ENCODE measurements at regions not wholly inside any gene's neighbourhood (a gene's known extent, or its start where the extent isn't known, plus 50 kb on each side); places are given as distances from the start of the nearest gene placed in this dataset.
A peak's percentile ranks its signal among the peaks of the same experiment; 100 is the strongest.

- H3K9ac ChIP-seq (ENCODE audit: low read depth, low read length): no peak overlapping the region
- no peaks in the 10 kb centered on the region for H3K79me2 ChIP-seq (ENCODE audit: insufficient read depth, low read length)
- H3K4me3 ChIP-seq (ENCODE audit: low read depth in 1 of 2, low read length in 2 of 2): no peak overlapping the region
- H3K4me1 ChIP-seq (ENCODE audit: insufficient read depth, low read length): no peaks in the 10 kb centered on the region
- no peak overlapping the region for H3K4me2 ChIP-seq (ENCODE audit: insufficient read depth, low read length)
- H4K20me1 ChIP-seq (ENCODE audit: insufficient read depth, low read length): peaks cover 6% of the 10 kb centered on the region; the same call in 1 of the 2 replicates
- ATAC-seq (ENCODE audit: insufficient read depth, low read depth) (no peak), DNase-seq (no peak)
- no peak overlapping the region for H2AFZ ChIP-seq (ENCODE audit: low read depth, low read length)
- H3K27me3 ChIP-seq (ENCODE audit: insufficient read depth, low read length, poor library complexity): peaks cover 4% of the 10 kb centered on the region
- H3K27ac ChIP-seq (ENCODE audit: low read length): no peak overlapping the region
- TF ChIP-seq CTCF (IDR thresholded peaks at IDR 0.05; ENCODE audit: borderline replicate concordance, extremely low read depth, low read length, poor library complexity, severe bottlenecking) (no peak), EZH2 (IDR thresholded peaks at IDR 0.05; ENCODE audit: borderline replicate concordance, low read depth, low read length, severe bottlenecking) (no peak)
- no peaks in the 10 kb centered on the region for H3K9me3 ChIP-seq (ENCODE audit: insufficient read depth, low read length, severe bottlenecking)
- no peaks in the 10 kb centered on the region for H3K36me3 ChIP-seq (ENCODE audit: insufficient read depth, low read length)
Measured at GRCh38 chr2:240295256-240296103, 140.0 kb upstream of the GPC1 start.

- Histone ChIP-seq H3K79me2 (ENCODE audit: insufficient read depth, low read length) (no peaks in the 10 kb centered on the region), H3K4me2 (ENCODE audit: insufficient read depth, low read length) (no peak overlapping the region), H3K4me3 (ENCODE audit: low read depth in 1 of 2, low read length in 2 of 2) (no peak overlapping the region), H3K36me3 (ENCODE audit: insufficient read depth, low read length) (no peaks in the 10 kb centered on the region), H3K27me3 (ENCODE audit: insufficient read depth, low read length, poor library complexity) (peaks cover 4% of the 10 kb centered on the region), H3K4me1 (ENCODE audit: insufficient read depth, low read length) (no peaks in the 10 kb centered on the region), H3K9ac (ENCODE audit: low read depth, low read length) (no peak overlapping the region), H3K27ac (ENCODE audit: low read length) (no peak overlapping the region), H3K9me3 (ENCODE audit: insufficient read depth, low read length, severe bottlenecking) (no peaks in the 10 kb centered on the region), H4K20me1 (ENCODE audit: insufficient read depth, low read length) (peaks cover 6% of the 10 kb centered on the region; the same call in 1 of the 2 replicates), H2AFZ (ENCODE audit: low read depth, low read length) (no peak overlapping the region)
- TF ChIP-seq CTCF (IDR thresholded peaks at IDR 0.05; ENCODE audit: borderline replicate concordance, extremely low read depth, low read length, poor library complexity, severe bottlenecking) (no peak), EZH2 (IDR thresholded peaks at IDR 0.05; ENCODE audit: borderline replicate concordance, low read depth, low read length, severe bottlenecking) (no peak)
- ATAC-seq (ENCODE audit: insufficient read depth, low read depth) (no peak), DNase-seq (no peak)
Measured at GRCh38 chr2:240296104-240296406, 139.4 kb upstream of the GPC1 start.

- H3K27ac ChIP-seq (ENCODE audit: low read length): no peak overlapping the region
- no peak overlapping the region for H2AFZ ChIP-seq (ENCODE audit: low read depth, low read length)
- H3K27me3 ChIP-seq (ENCODE audit: insufficient read depth, low read length, poor library complexity): peaks cover 4% of the 10 kb centered on the region
- no peak overlapping the region for H3K4me2 ChIP-seq (ENCODE audit: insufficient read depth, low read length)
- H3K9me3 ChIP-seq (ENCODE audit: insufficient read depth, low read length, severe bottlenecking): no peaks in the 10 kb centered on the region
- H3K4me3 ChIP-seq (ENCODE audit: low read depth in 1 of 2, low read length in 2 of 2): no peak overlapping the region
- H3K4me1 ChIP-seq (ENCODE audit: insufficient read depth, low read length): no peaks in the 10 kb centered on the region
- peaks cover 6% of the 10 kb centered on the region; the same call in 1 of the 2 replicates for H4K20me1 ChIP-seq (ENCODE audit: insufficient read depth, low read length)
- ATAC-seq (ENCODE audit: insufficient read depth, low read depth) (no peak), DNase-seq (peak; percentile 2)
- H3K36me3 ChIP-seq (ENCODE audit: insufficient read depth, low read length): no peaks in the 10 kb centered on the region
- no peaks in the 10 kb centered on the region for H3K79me2 ChIP-seq (ENCODE audit: insufficient read depth, low read length)
- no peak overlapping the region for H3K9ac ChIP-seq (ENCODE audit: low read depth, low read length)
- TF ChIP-seq EZH2 (IDR thresholded peaks at IDR 0.05; ENCODE audit: borderline replicate concordance, low read depth, low read length, severe bottlenecking) (no peak), CTCF (IDR thresholded peaks at IDR 0.05; ENCODE audit: borderline replicate concordance, extremely low read depth, low read length, poor library complexity, severe bottlenecking) (no peak)
Measured at GRCh38 chr2:240296476-240297255, 138.8 kb upstream of the GPC1 start.
